Upper lobe of left lung (tissue), 4 donors: ENCODE measurements at regions not wholly inside any gene's neighbourhood (a gene's known extent, or its start where the extent isn't known, plus 50 kb on each side); places are given as distances from the start of the nearest gene placed in this dataset.

Experiments used
- CTCF ChIP-seq, 6 experiments: fragments of 450-650 bp in 4 of 6; fragments of 200-600 bp in 2 of 6; sonication (generic) in 2 of 6; IDR thresholded peaks; one replicate each; pipeline ENCODE4 v1.5.1; 2016 to 2019; ENCODE audit warnings: antibody characterized with exemption in 6 of 6
- EP300 ChIP-seq, 4 donors: sonication (generic); formaldehyde crosslinking; IDR thresholded peaks; one replicate each; pipeline ENCODE4 v1.5.1; 2017; ENCODE audit warnings: antibody characterized with exemption in 4 of 4, control low read depth in 2 of 4
- POLR2A ChIP-seq, 4 donors: fragments of 450-650 bp; IDR thresholded peaks; one replicate each; pipeline ENCODE4 v1.5.1; 2016 to 2017; ENCODE audit warnings: antibody characterized with exemption in 4 of 4, mild to moderate bottlenecking in 2 of 4
- POLR2AphosphoS5 ChIP-seq, 2 donors: sonication (generic); formaldehyde crosslinking; IDR thresholded peaks; one replicate each; pipeline ENCODE4 v1.5.1; 2017; ENCODE audit warnings: antibody characterized with exemption in 2 of 2

- TF ChIP-seq POLR2AphosphoS5 (IDR thresholded peaks at IDR 0.05) (no peak), CTCF (IDR thresholded peaks at IDR 0.05) (no peak), POLR2A (IDR thresholded peaks at IDR 0.05) (no peak), EP300 (IDR thresholded peaks at IDR 0.05) (no peak)
These were observed 86.4 kb upstream of the ID2 start for GRCh38 chr2:8595428-8595805.
